ENCODE measurements at regions not wholly inside any gene's neighbourhood (a gene's known extent, or its start where the extent isn't known, plus 50 kb on each side); places are given as distances from the start of the nearest gene placed in this dataset.

GRCh38 chr7:34236839-34237492 is 331.6 kb downstream of the BMPER start:
- TF ChIP-seq CTCF (IDR thresholded peaks at IDR 0.05; ENCODE audit: low read depth, low read length) = no peak
- DNase-seq (ENCODE audit: low read depth in 2 of 2) = no peak
- no peak overlapping the region for H3K4me3 ChIP-seq (replicated peaks in 1 of 2; ENCODE audit: low read depth in 2 of 2, low read length in 2 of 2)

- H3K4me3 ChIP-seq (replicated peaks in 1 of 2; ENCODE audit: low read depth in 2 of 2, low read length in 2 of 2) = no peak overlapping the region
- DNase-seq (ENCODE audit: low read depth in 2 of 2) = no peak
- no peak for TF ChIP-seq CTCF (IDR thresholded peaks at IDR 0.05; ENCODE audit: low read depth, low read length)
Measured at GRCh38 chr7:34237493-34237849, 332.1 kb downstream of the BMPER start.

GRCh38 chr7:34240417-34240816 is 335.1 kb downstream of the BMPER start:
- no peak overlapping the region for H3K4me3 ChIP-seq (replicated peaks in 1 of 2; ENCODE audit: low read depth in 2 of 2, low read length in 2 of 2)
- TF ChIP-seq CTCF (IDR thresholded peaks at IDR 0.05; ENCODE audit: low read depth, low read length) = no peak
- DNase-seq (ENCODE audit: low read depth in 2 of 2) = peak in 1 of 2 donors; percentile 4

GRCh38 chr7:34242391-34242790 is 337.1 kb downstream of the BMPER start:
- no peak for TF ChIP-seq CTCF (IDR thresholded peaks at IDR 0.05; ENCODE audit: low read depth, low read length)
- DNase-seq (ENCODE audit: low read depth in 2 of 2) = no peak
- no peak overlapping the region for H3K4me3 ChIP-seq (replicated peaks in 1 of 2; ENCODE audit: low read depth in 2 of 2, low read length in 2 of 2)

- TF ChIP-seq CTCF (IDR thresholded peaks at IDR 0.05; ENCODE audit: low read depth, low read length) = no peak
- DNase-seq (ENCODE audit: low read depth in 2 of 2) = no peak
- H3K4me3 ChIP-seq (replicated peaks in 1 of 2; ENCODE audit: low read depth in 2 of 2, low read length in 2 of 2) = no peak overlapping the region
Measured at GRCh38 chr7:34245246-34245645, 339.9 kb downstream of the BMPER start.

GRCh38 chr7:34247468-34247867 is 342.1 kb downstream of the BMPER start:
- no peak overlapping the region for H3K4me3 ChIP-seq (replicated peaks in 1 of 2; ENCODE audit: low read depth in 2 of 2, low read length in 2 of 2)
- no peak for TF ChIP-seq CTCF (IDR thresholded peaks at IDR 0.05; ENCODE audit: low read depth, low read length)
- peak; percentile 4 to 56 for DNase-seq (ENCODE audit: low read depth in 2 of 2)

GRCh38 chr7:34249192-34249591 is 343.9 kb downstream of the BMPER start:
- H3K4me3 ChIP-seq (replicated peaks in 1 of 2; ENCODE audit: low read depth in 2 of 2, low read length in 2 of 2) = no peak overlapping the region
- TF ChIP-seq CTCF (IDR thresholded peaks at IDR 0.05; ENCODE audit: low read depth, low read length) = no peak
- DNase-seq (ENCODE audit: low read depth in 2 of 2) = no peak

All from cardiac fibroblast (primary cell).